ENCODE measurements at regions not wholly inside any gene's neighbourhood (a gene's known extent, or its start where the extent isn't known, plus 50 kb on each side); places are given as distances from the start of the nearest gene placed in this dataset.

GRCh38 chr3:46112984-46113383 lies 85.7 kb upstream of the XCR1 start:
- Mint-ChIP-seq H3K4me3 (no peak overlapping the region), H3K27ac (peak overlapping the region in 1 of 2 donors; percentile 41), H3K36me3 (no peaks in the 10 kb centered on the region), H3K4me1 (peaks cover 43 to 49% of the 10 kb centered on the region in 2 donors), H3K27me3 (ENCODE audit: low read depth in 2 of 2) (no peaks in the 10 kb centered on the region), H3K9me3 (peaks cover 0 to 4% of the 10 kb centered on the region in 2 donors)
- no peak for TF ChIP-seq CTCF (IDR thresholded peaks at IDR 0.05)
- Histone ChIP-seq H3K9me3 (ENCODE audit: control insufficient read depth, insufficient read depth, low read length) (no peaks in the 10 kb centered on the region), H3K27ac (ENCODE audit: low read length) (no peak overlapping the region), H3K4me1 (ENCODE audit: control insufficient read depth, insufficient read depth, low read length) (peaks cover 39% of the 10 kb centered on the region), H3K4me3 (ENCODE audit: low read length) (no peak overlapping the region), H3K27me3 (ENCODE audit: control insufficient read depth, insufficient read depth, low read length) (no peaks in the 10 kb centered on the region), H3K36me3 (ENCODE audit: control insufficient read depth, insufficient read depth, low read length) (no peaks in the 10 kb centered on the region)
- WGBS (ENCODE audit: insufficient coverage): 93% methylated on average over 3 of the region's 3 CpGs
- intact Hi-C loops (cut with micrococcal nuclease): no loop called here
- no peak for DNase-seq
- no peak for ATAC-seq

GRCh38 chr3:46112296-46112695 lies 85.0 kb upstream of the XCR1 start:
- H3K9me3 ChIP-seq (ENCODE audit: control insufficient read depth, insufficient read depth, low read length): no peaks in the 10 kb centered on the region
- 63% methylated on average over 3 of the region's 3 CpGs for WGBS (ENCODE audit: insufficient coverage)
- ATAC-seq (no peak), DNase-seq (peak in 1 of 2 donors; percentile 10)
- H3K4me3 Mint-ChIP-seq: no peak overlapping the region
- no peak overlapping the region for H3K27ac ChIP-seq (ENCODE audit: low read length)
- no peaks in the 10 kb centered on the region for H3K36me3 Mint-ChIP-seq
- peaks cover 46% of the 10 kb centered on the region for H3K4me1 ChIP-seq (ENCODE audit: control insufficient read depth, insufficient read depth, low read length)
- H3K4me3 ChIP-seq (ENCODE audit: low read length): no peak overlapping the region
- peak overlapping the region; percentile 41 to 74 for H3K27ac Mint-ChIP-seq
- peaks cover 50 to 56% of the 10 kb centered on the region in 2 donors for H3K4me1 Mint-ChIP-seq
- TF ChIP-seq CTCF (IDR thresholded peaks at IDR 0.05): no peak
- H3K27me3 ChIP-seq (ENCODE audit: control insufficient read depth, insufficient read depth, low read length): no peaks in the 10 kb centered on the region
- H3K36me3 ChIP-seq (ENCODE audit: control insufficient read depth, insufficient read depth, low read length): no peaks in the 10 kb centered on the region
- H3K9me3 Mint-ChIP-seq: peaks cover 0 to 4% of the 10 kb centered on the region in 2 donors
- no peaks in the 10 kb centered on the region for H3K27me3 Mint-ChIP-seq (ENCODE audit: low read depth in 2 of 2)
- intact Hi-C loops (cut with micrococcal nuclease): no loop called here

- Histone ChIP-seq H3K36me3 (ENCODE audit: control insufficient read depth, insufficient read depth, low read length) (no peaks in the 10 kb centered on the region), H3K4me3 (ENCODE audit: low read length) (no peak overlapping the region), H3K27ac (ENCODE audit: low read length) (peak overlapping the region; percentile 22), H3K4me1 (ENCODE audit: control insufficient read depth, insufficient read depth, low read length) (peaks cover 53% of the 10 kb centered on the region), H3K9me3 (ENCODE audit: control insufficient read depth, insufficient read depth, low read length) (no peaks in the 10 kb centered on the region), H3K27me3 (ENCODE audit: control insufficient read depth, insufficient read depth, low read length) (no peaks in the 10 kb centered on the region)
- Mint-ChIP-seq H3K9me3 (peaks cover 0 to 4% of the 10 kb centered on the region in 2 donors), H3K27me3 (ENCODE audit: low read depth in 2 of 2) (no peaks in the 10 kb centered on the region), H3K27ac (peak overlapping the region; percentile 97 to 99), H3K36me3 (no peaks in the 10 kb centered on the region), H3K4me3 (peak overlapping the region; percentile 11), H3K4me1 (peaks cover 63 to 68% of the 10 kb centered on the region in 2 donors)
- intact Hi-C loops (cut with micrococcal nuclease): no loop called here
- 87% methylated on average over 9 of the region's 9 CpGs for WGBS (ENCODE audit: insufficient coverage)
- peak in 1 of 3 donors; percentile 46 for ATAC-seq
- TF ChIP-seq CTCF (IDR thresholded peaks at IDR 0.05): no peak
- peak in 1 of 2 donors; percentile 37 for DNase-seq
Observed at GRCh38 chr3:46110701-46111493, 83.6 kb upstream of the XCR1 start.
